ENCODE measurements at regions not wholly inside any gene's neighbourhood (a gene's known extent, or its start where the extent isn't known, plus 50 kb on each side); places are given as distances from the start of the nearest gene placed in this dataset.
"Not testable (repeated sequence)": the region's sequence is repeated elsewhere in the genome, so short reads cannot be mapped to it uniquely, and the experiment has no call there.

DNA sequence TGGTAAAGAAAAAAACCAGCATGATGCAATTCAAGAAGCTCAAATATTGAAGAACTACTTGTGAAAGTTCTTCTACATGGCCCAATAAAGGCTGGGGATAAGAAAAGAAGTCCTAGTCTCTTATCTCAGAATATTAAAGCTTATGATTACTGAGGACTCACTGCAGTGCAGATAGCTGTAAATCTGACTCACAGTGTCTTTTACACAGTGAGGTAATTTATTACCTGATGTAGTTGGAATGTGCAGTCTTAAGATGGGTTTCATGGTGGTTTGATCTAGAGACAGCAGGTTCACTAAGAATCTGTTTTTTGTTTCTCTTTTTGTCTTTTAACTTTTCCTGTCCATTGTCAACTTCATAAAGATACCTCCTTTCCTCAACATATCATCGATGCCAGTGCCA is 484.0 kb upstream of the MAP2 start:
- no peak for DNase-seq

DNA sequence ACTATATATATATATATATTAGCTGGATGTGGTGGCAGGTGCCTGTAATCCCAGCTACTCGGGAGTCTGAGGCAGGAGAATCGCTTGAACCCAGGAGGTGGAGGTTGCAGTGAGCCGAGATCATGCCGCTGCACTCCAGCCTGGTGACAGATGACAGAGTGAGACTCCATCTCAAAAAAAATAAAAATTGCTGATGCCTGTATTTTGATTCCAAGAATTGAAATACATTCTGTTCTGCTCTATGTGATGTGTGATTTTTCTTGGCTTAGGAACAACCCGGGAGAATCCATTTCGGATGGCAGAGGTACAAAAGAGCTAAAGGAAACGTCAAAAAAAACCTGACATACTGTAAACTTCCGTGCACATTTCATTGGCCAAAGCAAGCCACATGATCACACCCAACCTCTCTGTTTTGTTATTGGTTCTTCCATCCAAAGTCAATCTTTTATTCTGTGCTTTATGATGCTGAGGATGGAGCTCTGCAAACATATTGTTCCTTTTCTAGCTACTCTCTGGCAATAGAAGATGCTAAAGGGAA is 478.1 kb upstream of the MAP2 start:
- DNase-seq = no peak

DNA sequence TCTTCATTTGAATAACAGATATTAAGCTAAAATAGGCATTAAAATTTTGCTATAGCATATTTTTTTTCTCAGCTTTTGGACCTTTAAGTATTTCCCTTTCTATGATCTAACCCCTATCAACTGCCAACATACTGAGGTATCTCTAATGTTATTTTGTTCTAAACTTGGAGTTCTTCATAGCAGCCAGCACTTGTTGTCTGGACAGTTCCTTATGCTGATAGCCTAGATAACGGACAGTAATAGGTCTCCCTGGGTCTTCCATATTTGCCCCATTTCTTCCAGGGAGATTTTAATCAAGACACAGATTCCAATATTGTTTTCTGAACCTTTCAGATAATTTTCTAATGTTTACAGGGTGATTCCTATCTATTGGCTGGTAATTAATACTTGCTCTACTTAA is 475.8 kb upstream of the MAP2 start:
- DNase-seq = peak; percentile 11

DNA sequence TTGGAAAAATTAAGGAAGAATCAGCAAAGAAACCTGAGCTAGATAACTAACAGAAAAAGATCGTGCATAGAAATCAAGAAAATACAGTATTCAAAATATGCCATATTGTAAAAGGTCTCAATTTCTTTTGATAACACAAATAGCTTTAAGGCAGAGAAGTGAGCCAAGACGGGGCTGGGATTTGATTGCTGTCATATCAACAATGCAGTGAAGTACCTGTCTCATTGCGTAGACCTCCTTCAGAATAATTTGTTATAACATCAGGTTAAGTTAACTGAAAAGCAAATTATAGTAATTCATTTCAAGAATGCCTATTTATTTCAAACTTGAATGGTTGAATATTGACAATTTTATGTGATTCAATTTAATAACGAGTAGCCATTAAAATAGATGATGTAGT is 453.8 kb upstream of the MAP2 start:
- DNase-seq = no peak

DNA sequence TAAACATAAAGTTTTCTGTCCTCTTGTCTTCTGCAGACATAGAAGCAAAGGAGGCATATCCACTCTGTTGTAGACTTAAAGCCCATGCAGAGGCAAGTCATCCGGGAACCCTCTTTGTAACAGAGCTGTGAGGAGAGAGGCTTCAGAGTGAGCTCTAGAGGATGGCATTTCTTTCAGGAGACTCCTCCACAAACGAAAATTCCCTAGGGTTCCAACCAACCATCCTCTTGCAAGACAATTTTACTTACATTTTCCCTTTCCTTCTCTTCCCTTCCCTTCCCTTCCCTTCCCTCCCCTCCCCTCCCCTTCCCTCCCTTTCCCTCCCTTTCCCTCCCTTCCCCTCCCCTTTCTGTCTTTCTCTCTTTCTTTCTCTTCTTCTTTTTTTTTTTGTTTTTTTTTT is 446.3 kb upstream of the MAP2 start:
- DNase-seq = no peak

DNA sequence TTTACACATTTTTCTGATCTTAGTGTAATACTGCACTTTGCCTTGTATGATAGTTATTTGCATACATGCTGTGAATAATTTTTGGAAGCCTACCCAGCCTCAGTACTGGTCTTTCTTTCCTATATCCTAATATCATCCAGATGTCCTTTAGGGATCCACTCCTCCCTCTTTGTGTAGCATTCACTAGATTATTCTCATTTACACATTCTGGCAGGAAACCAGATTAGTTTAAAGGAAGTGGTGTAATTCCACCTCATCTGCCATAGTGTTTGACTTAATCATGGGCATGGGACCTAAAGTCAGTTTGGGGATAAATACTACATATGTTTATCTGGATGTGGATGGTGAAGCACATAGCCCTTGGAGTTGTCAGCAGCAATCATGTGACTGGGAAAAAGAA is 444.9 kb upstream of the MAP2 start:
- no peak for DNase-seq

DNA sequence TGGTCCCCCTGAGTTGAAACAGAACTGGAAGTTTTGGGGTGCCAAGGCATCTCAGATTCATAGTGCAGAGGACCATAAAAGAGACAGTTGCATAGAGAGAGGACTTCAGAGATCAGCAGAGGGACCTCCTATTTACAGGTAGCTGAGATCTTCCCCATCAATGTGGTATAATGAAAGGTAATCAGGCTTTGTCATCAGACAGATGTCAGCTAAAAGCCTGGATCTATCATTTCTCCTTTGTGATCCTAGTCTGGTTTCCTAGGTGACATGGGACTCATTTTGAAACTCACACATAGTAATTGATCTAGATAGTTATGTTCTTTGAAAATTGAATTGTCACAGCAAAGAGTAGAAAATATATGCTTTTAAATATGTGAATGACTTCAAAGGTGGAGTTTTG is 443.5 kb upstream of the MAP2 start:
- DNase-seq = no peak

DNA sequence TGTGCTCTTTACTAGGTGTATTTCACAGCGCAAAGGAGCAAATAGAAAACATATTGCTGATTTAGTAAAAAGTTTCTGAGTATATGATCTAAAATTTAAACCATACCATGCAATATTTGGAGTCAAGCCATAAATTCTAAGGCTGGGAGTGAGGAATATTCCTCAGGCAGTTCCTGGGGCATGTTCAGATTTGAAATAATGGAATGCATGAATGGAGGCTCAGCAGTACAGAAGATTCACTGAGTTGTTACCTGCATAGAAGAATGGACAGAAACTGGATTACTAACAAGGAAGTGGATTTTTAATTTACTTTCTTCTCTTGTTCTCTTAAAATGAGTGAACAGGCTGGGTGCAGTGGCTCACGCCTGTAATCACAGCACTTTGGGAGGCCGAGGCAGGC is 441.0 kb upstream of the MAP2 start:
- no peak for DNase-seq

DNA sequence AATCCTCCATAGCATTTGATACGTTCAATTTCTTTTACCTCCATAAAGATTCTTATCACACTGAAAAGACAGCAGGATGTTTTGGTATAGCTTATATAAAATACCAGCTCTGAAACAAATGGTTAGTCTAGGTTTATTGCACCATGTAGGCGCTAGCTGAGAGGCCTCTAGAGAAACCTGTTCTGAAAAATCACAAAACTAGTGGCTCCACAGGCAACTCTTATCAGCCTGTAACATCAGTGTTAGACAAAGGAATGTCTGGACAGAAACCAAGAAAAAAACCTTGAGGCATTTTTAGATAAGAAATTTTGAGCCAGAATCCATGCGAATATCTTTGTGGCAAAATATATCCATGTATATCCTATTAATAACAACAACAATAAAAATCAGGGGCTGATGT is 440.4 kb upstream of the MAP2 start:
- peak; percentile 5 for DNase-seq

DNA sequence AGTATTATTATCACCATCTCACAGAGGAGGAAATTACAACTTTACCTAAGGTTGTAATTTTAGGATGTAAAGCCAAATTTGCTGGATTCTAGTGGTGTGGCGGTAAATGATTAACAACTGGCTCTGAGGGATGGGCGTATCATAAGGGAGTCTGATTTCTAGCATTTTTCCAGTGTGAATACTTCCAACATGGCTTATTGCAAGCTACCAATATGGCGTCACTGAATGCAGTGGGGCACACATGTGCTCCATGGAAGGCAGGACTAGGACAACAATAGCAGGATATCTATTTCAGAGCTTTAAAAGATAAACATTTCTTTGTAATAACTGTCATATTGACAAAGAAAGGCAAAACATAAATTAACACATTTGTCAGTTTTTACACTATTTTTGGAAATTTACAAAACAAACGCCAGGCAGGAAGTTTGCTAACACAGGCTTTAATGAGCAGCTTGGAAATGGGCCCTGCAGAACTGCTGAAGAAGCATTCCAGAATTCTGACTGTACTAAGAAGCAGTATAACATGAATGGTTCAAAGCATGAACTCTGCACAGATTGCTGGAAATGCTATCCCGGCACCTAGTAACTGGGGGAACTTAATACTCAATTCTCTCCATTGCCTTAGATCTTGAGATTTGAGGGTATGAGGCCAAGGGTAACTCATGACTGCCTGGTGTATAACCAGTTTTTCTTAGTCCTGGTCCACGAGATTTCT is 439.3 kb upstream of the MAP2 start:
- DNase-seq = no peak

DNA sequence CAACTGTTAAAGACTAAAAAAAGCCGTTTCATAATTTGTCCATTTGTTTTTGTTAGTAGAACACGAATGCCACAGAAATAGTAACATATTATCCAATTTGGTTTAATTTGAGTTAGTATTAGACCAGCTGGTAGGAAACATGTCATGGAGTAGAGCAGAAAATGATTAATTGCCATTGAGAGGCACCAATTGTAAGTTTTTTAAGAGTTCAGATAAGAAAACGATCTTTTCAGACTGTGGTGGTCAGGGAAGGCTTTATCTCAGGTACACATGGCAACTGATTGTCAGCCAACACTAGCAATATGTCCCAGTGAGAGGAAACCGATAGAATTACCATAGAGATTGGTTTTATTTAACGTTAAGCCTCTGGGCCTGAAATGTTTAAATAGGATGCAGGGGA is 438.2 kb upstream of the MAP2 start:
- peak; percentile 76 for DNase-seq

DNA sequence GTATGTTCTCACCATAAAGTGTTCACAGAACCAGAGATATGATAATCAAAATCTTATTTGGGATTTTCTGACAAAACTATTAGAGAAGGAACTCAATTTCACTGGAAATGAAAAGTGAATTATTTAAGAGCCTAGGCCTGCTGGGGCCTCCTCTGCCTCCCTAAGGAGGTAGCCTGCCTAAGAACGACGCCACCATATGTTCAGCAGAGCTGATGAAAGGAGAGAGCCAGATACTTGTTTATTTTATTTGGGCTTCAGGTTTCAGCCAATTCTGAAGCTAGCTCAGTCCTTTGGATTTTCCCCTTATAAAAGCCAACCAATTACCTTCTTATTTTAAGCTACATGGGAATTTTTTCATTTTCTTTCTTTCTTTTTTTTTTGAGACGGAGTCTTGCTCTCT is 433.1 kb upstream of the MAP2 start:
- no peak for DNase-seq

DNA sequence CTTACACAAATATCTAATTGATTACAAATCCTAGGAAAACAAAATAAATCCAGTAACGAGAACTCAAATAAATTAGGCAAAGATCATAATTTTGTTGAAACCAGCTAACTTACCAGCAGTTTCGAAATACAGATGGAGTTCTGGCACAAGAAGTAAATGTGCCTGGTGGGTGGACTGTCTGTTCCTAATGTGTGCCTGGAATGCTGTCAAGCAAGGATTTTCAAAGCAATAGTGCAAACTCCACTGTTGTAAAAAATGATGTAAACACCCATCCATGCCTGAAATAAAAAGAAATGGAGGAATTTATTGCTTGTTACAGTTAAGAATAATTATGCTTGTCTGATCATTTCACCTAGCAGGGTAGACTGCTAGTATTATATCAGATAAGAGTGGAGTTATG is 423.9 kb upstream of the MAP2 start:
- DNase-seq = no peak

DNA sequence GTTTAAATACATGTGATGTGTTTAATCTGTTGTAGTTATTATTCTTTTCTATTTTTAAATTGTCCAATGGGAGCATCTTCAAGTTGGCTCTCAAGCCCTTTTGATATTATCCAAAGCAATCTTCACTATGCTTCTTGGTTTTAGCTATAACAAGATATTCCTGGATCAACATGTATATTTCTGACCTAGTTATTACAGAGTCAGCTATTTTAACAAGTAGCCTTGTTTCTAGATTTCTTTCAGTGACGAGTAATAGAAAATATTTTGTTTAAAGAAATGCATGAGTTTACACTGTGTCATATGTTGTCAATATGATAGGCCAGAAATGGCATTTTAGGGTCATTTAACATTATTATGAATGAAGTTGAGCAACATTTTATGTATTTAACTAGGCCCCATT is 421.8 kb upstream of the MAP2 start:
- no peak for DNase-seq

DNA sequence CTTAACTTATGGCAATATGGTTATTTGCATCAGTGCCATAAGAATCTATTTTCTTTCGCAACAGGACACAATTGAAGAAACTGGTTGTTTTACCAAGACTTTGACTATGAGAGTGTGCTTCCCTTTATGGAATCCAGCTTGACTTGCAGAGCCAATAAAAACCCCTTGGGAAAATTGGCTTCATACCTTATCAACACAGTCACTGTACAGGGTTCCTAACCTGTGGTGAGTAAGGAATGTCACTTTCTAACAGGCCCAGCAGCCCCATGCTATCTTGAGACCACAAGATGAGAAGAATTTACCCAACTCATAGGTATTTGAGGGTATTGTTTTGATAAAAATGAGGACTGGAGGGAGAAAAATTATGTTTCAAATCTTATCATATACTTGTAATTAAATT is 418.5 kb upstream of the MAP2 start:
- DNase-seq = no peak

DNA sequence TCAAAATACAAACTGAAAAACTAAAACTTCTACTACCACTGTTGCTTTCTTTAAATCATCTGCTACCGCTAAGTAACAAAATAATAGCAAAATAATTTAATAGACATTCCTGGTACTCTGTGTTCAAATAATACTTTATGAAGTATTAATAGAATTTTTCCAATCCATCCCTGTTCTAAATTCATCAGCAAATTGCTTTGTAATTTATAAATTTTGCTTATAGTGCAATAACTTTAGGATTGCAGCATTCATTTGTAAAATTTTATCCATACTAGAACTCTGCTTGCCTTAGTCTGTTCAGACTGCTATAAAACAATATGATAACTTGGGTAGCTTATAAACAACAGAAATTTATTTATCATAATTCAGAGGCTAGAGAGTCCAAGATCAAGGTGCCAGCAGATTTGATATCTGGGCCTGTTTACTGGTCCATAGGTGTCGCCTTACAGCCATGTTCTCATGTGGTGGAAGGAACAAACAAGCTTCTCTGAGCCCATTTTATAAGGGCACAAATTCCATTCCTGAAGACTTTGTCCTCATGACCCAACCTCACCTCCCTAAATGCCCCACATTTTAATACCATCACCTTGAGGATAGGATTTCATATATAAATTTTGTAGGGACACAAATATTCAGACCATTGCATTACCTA is 415.1 kb upstream of the MAP2 start:
- DNase-seq = no peak

DNA sequence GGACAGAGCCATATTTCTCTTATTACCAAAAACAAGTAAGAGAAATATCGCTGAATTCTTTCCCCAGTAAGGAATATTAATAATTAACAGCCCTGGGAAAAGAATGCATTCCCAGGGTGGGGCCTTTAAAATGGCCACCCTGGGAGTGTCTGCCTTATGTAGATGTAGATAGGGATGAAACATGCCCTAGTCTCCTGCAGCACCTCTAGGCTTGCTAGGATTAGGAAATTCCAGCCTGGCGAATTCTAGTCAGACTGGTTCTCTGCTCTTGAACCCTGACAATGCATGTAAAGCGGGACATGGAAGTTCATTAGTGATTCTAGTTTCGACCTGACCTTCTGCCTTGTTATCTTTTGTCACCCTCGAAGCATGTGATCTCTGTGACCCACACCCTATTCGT is 405.2 kb upstream of the MAP2 start:
- DNase-seq = not testable (repeated sequence)

DNA sequence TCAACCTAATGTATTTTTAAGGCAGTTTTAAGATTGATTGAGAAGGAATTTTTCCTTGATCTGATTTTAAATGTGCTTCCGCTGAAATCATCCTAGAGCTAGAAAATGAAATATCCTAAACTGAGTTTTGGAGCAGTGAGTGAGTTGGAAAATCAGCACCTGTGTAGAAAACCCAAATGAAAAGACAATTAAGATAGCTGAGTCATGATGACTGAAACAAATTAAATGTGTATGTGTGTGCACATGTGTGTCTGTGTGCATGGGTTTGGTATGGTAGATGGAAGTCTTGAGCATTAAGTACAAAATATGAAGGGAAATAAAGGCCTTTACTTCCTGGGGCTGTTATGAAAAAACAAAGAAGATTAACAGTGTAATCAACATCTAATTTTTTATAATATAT is 394.6 kb upstream of the MAP2 start:
- DNase-seq = no peak

DNA sequence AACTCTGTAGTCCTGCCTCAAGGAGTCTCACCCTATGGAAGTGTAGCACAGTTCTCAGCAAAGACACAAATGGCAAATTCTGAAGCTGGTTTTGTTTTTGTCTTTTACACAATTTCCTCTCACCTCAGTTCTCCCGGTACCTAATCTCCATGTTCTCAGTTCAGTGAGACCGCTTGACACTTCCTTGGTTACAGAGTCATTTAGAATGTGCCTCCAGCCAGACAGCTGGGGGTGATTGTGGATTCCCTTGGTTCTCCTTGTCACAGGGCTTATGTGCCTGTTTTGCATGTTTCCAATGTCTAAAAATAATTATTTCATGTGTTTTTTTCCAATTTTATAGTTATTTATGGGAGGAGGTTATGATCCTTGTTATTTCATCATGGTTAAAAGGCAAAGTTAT is 379.5 kb upstream of the MAP2 start:
- DNase-seq = no peak

DNA sequence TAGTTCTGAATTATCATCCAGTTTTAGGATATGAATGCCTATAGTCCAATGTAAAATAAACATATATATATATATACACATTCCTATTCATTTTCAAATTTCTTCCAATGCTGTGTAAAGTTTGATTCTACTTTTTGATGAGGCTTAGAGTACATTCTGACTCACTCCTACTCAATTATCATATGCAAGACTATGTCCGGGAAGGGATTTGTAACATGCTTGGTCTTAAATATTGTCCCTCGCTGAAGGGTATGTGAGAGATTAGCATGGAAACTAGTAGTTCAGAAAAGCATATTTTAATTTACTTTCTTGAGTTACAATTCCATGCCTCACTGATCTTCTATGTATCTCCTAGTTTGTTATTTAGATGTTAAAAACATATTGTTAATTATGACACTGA is 377.7 kb upstream of the MAP2 start:
- DNase-seq = no peak

DNA sequence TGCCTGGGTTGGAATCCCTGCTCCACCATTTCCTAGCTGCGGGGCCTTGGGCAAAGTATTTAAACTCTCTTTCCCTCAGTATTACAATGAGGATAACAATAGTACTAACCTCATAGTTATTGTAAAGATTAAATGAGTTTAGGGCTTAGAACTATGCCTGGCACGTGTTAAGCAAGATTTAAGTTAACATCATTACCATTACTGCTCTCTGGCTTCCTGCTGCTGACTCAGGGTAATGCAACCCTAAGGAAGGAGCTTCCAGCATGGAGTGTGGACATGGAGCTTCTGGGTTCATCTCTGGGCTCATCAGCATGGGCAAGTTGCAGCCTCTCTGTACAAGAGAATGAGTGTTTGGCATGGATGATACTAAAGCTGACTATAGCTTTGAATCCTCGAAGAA is 374.2 kb upstream of the MAP2 start:
- no peak for DNase-seq

DNA sequence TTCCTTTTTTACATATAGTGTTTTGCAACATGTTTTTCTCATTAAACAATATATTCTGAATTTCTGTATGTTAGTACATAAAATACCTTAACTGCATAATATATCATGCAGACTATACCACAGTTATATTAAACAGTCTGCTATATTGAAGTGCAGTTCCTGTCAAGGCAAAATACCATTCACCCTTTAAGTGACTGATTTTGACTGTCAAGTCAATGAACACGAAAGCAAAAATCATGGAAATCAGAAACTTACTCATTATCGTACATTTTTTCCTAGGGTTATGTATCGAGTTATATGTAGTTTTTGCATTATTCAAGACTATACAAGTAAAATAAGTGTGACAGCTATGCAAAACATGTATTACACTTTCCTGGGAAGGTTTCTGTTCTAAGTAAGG is 361.6 kb upstream of the MAP2 start:
- no peak for DNase-seq

DNA sequence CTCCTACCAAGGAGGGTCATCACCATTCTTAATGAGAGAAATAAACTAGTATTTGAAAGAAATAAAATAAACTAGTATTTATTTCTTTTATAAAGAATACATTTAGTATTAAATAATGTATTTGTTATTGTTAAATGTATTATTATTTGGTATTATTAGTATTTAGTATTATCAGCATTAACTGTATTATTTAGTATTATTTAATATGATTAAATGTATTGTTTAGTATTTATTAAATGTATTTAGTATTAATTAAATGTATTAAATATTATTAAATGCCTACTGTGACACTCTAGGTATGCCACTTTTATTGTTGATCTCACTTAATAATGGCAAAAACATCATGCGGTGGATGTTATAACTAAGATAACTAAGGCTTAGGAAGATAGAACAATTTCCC is 353.6 kb upstream of the MAP2 start:
- DNase-seq = no peak

DNA sequence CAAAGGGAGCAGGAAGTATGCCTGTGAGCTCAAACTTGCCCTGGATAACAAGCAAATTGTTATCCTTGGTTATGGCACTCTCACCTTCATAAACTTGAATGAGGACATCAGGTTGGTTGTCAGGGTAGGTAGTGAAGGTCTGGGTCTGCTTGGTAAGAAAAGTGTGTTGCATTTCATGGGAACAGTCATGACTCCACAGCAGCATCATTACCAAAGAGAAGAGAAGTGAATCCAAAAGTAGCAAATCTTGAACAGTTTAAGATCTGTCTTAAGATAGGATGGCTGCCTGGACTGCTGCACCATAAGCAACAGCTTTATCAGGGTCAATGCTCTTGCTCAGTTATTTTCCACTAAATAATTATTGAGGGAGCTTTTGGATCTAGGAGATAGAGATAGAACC is 350.7 kb upstream of the MAP2 start:
- no peak for DNase-seq

DNA sequence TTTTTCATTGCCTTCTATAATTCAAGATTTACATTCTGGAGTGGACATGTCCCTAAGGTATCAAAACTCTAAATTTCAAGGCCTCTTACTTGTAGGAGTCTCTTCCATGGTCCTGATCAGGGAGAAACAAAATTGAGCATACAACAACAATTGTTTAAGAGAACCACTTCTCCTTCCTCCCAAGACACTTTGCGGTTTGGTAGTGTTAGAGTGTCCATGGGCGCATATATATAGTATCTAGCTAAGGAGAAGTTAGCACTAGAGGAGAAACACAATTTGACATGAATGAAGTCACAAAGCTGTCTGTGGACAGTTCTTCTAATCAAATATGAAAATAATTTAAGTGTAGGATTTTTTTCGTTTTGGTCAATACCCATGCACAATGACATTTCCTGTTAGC is 349.1 kb upstream of the MAP2 start:
- DNase-seq = no peak

Measured in hematopoietic multipotent progenitor cell treated with erythropoietin and hydrocortisone succinate and interleukin-3 and kit ligand, for 4 days (in vitro differentiated cells).